T-helper 1 cell (primary cell): ENCODE measurements at regions not wholly inside any gene's neighbourhood (a gene's known extent, or its start where the extent isn't known, plus 50 kb on each side); places are given as distances from the start of the nearest gene placed in this dataset.
"Not testable (repeated sequence)": the region's sequence is repeated elsewhere in the genome, so short reads cannot be mapped to it uniquely, and the experiment has no call there.

Source experiments
- DNase-seq, 5 donors: peaks; one replicate each; pipeline ENCODE4 v3.0.0-alpha.2; 2012 to 2020

DNA sequence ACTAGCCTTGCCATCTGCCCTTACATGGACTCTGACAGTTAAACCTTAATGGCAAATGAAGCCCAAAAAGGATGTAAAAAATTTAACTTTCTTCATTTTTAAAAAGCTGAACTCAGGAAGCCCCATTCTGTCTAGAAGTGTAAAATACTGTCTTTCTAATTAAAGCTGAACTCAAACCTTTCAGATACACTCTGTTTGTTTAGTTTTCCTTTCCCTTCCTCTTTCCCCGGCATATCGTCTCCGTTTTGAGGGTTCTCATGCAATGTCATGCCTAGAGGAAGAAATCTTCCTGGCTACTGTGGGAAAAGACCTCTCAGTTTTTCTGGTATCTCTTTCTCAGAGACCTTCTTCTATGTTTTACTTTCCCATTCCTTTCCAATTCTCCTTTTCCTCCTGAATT, 841.5 kb downstream of the DTWD2 start:
- DNase-seq: no peak

DNA sequence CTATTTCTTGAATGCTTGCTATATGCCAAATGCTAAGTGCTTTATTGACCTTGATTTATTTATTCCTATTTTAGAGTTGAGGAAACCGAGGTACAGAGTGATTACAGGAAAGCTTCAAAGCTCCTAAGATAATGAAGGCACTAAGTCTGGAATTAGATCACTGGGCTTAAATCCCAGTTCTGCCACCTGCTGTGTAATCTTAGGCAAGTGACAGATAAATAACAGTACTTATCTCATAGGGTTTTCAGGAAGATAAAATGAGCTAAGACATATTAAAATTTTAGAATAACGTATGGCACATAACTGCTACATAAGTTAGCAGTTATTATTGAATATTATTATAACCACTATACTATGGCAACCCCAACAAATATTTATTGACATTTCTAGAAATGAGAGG, 843.8 kb downstream of the DTWD2 start:
- no peak for DNase-seq

DNA sequence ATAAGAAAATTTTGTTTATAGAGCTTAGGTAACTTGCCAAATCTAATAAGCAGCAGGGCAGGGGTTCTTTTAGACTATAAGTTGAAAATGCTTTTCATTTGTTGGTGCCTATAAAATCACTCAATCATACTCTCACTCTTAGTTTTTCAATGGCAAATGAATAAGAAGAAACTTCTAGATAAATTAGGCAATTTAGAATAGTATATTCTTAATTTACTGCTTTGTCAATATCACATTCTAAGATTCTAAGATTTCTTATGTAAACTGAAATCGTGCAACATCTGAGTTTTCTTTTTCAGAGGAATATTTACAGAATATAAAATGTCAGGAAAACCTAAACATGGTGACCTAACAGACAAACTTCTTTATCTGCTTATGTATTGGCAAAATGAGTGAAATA, 849.0 kb downstream of the DTWD2 start:
- no peak for DNase-seq

DNA sequence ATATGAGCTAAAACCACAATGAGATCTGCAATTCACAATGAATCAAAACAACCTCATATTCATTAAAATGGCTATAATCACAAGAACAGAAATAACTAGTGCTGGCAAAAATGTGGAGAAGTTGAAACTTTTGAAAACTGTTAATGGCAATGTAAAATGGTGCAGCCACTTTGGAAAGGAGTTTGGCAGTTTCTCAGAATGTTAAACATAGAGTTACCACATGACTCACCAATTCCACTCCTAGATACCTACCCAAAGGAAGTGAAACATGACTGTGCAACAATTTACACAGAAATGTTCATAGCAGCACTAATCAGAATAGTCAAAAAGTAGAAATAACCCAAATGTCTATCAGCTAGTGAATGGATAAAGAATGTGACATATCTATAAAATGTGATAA, 862.2 kb downstream of the DTWD2 start:
- no peak for DNase-seq

DNA sequence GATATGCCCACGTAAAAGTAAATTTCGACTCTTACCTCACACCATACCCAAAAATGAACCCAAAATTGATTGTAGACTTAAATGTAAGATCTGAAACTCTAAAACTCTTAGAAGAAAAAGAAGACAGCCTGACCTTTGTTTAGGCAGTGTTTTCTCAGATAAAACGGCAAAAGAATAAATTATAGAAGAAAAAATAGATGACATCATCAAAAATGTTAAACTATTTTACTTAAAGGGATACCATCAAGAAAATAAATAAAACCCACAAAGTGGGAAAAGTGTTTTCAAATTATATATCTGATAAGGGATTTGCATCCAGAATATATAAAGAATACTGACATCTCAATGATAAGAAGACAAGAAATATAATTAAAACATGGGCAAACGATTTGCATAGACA, 862.7 kb downstream of the DTWD2 start:
- DNase-seq: no peak

DNA sequence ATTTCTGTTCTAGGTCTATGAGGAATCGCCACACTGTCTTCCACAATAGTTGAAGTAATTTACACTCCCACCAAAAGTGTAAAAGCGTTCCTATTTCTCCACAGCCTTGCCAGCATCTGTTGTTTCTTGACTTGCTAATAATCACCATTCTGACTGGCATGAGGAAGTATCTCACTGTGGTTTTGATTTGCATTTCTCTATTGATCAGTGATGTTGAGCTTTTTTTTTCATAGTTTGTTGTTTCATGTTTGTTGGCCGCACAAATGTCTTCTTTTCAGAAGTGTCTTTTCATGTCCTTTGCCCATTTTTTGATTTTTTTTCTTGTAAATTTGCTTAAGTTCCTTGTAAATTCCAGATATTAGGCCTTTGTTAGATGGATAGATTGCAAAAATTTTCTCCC, 867.1 kb downstream of the DTWD2 start:
- no peak for DNase-seq

DNA sequence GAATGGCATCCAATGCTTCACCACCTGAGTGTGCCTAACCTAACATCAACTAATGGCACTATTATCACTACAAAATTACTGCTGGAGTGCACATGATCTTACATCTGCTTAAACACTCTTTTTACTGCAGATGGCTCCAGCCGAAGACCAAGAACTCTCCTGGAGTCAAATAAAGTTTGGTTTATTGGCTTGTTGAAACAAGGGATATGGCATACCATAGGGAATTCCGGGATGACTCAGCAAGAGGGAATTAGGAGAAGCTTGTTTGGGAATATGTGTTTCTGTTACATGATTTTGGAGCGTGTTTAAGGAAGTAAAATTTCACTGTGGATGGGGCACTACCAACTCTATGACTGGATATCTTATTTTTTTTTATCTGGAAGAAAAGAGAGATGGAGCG, 872.6 kb downstream of the DTWD2 start:
- DNase-seq: no peak

DNA sequence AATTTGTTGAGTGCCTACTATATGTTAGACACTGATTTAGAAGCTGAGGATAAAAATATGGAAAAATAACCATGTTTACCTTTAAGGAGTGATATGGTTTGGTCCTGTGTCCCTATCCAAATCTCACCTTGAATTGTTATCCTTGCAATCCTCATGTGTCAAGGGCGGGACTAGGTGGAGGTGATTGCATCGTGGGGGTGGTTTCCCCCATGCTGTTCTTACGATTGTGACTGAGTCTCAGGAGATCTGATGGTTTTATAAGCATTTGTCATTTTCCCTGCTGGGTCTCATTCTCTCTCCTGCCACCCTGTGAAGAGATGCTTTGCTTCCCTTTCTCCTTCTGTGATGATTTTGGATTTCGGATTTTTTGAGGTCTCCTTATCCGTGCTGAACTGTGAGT, 876.4 kb downstream of the DTWD2 start:
- DNase-seq: no peak

DNA sequence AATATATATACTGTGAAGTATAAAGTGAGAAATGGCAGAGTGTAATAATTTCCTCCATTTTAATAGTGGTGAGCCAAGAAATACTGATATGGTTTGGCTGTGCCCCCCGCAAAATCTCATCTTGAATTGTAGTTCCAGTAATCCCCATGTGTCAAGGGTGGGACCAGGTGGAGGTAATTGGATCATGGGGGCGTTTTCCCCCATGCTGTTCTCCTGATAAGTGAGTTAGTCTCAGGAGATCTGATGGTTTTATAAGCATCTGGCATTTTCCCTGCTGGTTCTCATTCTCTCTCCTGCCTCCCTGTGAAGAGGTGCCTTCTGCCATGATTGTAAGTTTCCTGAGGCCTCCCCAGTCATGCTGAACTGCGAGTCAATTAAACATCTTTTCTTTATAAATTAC, 881.1 kb downstream of the DTWD2 start:
- not testable (repeated sequence) for DNase-seq

DNA sequence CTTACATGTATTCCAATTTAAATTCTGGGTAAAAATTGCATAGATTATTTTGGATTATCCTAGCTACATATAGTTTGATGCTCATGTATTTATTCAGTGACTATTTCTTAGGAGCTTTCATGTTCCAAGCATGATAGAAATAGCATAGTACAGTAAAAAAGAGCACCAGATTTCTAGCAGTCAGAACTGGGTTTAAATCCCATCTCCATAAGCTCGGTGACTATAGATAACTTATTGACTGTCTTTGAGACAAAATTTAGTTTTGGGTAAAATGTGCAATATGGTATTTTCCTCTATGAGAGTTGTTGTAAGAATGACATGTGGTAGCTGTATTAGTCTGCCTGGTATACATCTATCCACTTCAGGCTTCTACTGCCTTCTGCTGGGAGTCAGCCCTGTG, 889.6 kb downstream of the DTWD2 start:
- no peak for DNase-seq

DNA sequence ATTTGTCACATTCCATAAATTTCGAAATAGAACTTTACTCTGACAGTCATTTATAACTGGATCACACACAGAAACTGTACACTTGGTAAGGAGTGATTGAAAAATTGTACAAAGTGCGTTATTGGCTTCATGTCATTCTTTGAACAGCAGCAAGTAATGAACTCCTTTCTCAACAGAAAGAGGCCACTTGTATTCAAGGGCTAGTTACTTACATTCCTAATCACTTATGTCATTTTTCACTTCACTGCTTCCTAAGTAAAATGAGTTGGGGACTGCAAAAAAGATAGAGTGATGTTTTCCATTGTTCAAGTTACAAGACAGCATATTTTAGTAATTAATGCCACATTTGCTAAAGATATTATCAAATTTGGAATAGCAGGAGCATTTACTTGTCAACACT, 893.2 kb downstream of the DTWD2 start:
- DNase-seq: no peak

DNA sequence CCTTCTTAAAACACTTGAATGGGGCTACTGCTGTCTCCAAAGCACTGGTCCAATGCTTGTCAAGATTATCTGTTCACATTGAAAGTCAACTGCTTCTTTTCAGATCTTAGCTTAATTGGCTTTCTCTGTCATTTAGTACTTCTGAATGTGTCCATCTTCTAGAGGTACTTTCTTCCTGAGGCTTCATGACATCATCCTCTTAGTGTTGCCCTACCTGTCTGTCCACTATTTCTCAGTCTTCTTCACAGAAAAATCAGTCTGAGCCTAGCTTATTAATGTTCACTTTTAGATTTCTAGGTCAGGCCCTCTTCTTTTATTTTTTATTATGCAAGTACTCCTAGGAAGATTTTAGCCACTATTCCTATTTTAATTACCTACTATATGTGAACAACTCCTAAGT, 899.9 kb downstream of the DTWD2 start:
- no peak for DNase-seq

DNA sequence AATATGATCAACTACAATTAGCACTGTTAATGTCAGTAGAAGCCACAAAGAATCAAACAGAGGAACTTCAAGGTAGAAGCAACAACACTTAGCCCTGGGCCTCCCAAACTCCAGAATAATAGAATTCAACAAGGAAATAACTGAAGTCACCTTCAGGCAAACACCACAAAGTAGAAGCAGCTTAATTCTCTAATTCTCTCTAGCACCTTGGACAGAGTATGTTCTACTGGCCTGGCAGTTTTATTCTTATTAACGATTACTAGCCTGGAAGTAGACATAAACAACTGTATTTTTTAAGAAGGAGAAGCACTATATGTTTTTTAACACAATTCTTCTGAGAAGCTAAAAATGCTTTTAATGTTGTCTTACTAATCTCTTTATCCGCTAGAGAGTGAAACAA, 911.9 kb downstream of the DTWD2 start:
- DNase-seq: no peak

DNA sequence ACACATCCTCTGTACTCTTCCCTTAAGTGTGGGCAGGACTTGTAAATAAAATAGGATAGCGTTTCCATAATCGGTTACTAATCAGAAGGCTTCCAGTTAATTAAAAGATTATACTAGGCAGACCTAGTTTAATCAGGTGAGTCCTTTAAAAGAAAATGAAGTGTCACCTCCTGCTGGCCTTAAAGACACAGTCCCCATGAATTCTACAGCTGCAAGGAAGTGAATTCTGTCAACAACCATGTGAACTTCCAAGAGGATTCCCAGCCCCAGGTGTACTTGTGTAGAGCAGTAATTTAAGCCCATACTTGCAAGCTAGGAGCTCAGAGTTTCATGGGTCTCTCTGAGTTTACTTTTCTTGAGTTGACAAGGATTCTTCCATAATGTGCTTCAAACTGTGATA, 918.3 kb downstream of the DTWD2 start:
- no peak for DNase-seq

DNA sequence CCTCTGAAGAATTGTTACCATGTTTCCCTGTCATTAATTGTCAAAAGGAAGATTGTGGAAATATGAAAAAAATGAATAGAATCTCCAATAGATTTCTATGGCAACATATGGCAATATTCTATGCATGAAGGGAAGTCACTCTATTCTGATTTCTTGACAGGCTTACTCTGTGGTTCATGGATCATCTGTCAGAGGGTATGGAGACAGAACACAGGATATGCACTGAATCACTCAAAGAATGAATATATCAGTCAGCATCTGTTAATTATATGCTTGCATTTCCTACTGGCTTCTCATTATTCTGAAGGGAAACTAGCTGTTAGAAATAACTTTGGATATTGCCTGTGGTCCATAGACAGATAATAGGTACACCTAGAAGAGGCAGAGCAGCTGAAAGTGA, 918.9 kb downstream of the DTWD2 start:
- no peak for DNase-seq

DNA sequence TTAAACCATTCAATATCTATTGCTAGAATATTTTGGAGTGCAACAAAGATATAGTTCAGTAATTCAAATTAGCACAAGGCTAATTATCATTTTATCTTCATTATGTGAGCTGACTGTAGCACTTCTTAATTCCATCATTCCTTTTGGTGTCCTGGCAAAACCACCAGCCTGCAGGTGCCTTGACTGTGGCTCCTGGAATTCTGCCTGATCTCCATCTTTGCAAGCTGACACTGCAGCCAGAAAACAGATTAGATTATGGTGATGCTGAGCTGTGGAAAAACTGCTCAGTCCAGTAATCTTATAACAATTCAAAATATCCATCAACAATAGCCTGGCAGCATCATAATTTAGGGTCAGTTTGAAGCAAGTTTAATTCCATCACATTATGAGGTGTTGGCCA, 919.5 kb downstream of the DTWD2 start:
- DNase-seq: no peak

DNA sequence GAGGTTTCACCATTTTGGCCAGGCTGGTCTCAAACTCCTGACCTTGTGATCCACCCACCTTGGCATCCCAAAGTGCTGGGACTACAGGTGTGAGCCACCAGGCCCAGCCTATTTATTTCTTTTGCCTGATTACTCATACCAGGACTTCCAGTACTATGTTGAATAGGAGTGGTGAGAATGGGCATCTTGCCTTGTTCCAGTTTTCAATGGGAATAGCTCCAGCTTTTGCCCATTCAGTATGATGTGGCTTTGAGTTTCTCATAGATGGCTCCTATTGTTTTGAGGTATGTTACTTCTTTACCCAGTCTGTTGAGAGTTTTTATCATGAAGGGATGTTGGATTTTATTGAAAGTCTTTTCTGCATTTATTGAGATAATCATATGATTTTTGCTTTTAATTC, 924.5 kb downstream of the DTWD2 start:
- not testable (repeated sequence) for DNase-seq

DNA sequence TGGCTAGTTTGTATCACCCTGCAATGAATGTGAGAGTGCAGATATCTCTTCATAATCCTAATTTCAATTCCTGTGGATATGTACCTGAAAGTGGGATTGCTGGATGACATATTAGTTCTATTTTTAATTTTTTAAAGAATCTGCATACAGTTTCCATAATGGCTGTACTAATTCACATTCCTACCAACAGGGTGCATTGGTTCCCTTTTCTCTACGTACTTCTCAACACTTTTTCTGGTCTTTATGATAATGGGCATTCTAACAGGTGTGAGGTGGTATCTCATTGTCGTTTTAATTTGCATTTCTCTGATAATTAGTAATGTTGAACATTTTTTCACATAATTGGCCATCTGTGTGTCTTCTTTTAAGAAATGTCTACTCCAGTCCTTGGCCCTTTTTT, 927.5 kb downstream of the DTWD2 start:
- no peak for DNase-seq

DNA sequence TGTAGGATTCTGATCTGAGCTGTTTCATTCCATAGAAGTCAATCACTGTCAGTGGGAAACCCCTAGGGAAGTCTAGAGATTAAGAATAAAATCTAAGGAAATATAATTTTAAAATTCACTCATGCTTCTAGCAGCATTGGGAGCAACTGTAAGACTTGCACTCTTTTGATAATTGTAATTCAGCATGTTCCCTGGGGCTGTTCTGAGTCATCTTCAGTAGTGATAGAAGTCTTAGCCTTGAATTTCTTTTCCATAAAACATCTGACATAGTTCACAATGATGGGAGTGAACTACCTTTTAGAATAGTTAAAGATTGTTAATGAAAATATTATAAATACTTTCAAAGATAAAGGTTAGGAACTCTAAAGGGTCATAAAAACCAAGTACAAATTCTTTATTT, 935.8 kb downstream of the DTWD2 start:
- no peak for DNase-seq

DNA sequence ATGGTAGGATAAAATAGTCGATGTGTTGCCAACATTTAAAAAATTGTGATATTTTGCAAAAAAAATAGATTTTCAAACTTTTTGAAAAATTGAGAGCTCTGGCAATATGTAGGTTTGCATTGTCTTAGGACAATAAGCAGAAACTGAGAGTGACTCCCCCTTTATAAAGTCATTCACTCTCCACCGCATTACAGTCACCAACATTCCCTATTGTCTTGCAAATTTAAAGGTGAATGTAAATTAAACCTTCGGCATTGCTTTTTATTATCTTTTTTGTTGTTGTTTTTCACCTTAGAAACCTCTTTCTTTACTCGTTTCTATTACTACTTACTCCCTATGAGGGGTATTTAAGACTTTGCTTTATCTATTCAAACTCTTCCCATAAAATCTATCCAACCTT, 944.2 kb downstream of the DTWD2 start:
- DNase-seq: no peak

DNA sequence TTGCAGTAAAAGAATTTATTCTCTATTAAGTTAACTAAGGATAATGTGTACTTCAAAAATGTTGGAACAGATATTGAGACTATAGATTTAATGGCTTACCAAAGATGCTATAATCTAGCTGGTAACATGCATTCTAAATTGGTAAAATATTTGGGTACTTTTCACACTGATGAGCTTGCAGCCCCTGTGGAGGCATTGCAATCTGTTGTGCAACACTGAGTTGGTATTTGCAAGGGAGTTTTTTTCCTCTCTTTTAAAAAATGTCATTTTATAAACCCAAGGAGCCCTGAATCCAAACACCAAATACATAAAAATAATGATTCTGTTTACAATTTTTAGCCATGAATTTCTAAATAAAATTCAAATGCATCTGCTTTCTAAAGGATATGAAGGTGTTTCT, 944.8 kb downstream of the DTWD2 start:
- DNase-seq: no peak

DNA sequence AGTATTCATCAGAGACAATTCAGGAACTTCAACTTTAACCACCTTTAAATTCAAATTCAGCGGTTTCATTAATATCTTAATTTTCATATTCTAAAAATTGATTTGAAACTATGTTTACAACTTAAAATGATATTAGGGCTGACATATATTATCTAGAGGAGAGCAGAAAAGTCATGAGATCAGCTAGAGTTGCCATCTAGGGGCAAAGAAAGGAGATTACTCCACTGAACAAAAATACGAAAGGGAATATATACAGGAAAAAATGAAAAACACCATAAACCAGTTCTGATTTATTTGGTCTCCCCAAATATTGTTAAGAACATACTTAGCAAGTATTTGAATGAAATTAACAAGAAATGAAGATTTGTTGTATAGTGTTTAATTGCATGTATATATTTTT, 946.3 kb downstream of the DTWD2 start:
- no peak for DNase-seq

DNA sequence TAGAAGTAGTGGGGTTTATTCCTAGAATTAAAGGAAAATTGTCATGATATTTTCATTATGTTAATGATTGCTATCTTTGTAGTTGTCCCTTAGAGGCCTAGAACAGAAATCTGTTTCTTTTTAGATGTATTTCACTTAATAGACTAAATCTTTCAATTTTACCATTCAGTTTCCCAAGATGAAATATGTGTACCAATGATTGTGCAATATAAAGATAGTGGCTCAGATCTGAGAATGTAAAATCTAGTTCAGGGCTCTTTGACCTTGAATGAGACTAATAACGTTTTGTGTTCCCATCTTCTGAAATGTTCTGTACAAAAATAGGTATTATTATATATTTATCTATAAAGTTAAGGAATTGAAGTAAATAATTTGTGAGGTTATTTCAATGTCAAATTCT, 947.9 kb downstream of the DTWD2 start:
- no peak for DNase-seq

DNA sequence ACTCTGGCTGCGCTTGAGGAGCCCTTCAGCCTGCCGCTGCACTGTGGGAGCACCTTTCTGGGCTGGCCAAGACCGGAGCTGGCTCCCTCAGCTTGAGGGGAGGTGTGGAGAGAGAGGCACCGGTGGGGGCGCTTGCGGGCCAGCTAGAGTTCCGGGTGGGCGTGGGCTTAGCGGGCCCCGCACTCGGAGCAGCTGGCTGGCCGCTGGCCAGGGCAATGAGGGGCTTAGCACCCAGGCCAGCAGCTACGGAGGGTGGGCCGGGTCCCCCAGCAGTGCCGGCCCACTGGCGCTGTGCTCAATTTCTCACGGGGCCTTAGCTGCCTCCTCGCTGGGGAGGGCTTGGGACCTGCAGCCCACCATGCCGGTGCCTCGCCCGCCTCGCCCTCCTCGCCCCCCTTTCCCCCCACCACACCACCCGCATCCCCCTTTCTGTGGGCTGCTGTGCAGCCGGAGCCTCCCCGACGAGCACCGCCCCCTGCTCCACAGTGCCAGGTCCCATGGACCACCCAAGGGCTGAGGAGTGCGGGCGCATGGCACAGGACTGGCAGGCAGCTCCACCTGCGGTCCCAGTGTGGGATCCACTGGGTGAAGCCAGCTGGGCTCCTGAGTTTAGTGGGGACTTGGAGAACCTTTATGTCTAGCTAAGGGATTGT, 954.5 kb downstream of the DTWD2 start:
- peak in 1 of 5 donors; percentile 11 for DNase-seq

DNA sequence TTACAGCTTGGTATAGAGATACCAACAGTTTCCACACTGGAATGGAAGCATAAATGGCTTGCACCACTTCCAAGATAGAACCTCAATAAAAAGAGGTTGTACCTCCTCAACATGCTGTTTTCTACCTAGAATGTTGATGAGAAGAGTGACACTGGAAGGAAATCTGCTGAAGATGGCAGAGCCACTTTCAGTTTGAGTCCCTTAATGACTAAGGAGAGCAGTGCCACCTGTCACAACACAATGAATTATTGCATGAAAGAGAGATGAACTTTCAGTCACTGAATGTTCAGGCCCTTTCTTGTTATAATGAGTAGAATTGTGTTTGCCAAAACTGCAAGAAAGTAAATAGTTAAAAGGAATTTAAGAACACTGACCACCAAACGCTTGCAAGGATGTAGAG, 958.5 kb downstream of the DTWD2 start:
- no peak for DNase-seq

DNA sequence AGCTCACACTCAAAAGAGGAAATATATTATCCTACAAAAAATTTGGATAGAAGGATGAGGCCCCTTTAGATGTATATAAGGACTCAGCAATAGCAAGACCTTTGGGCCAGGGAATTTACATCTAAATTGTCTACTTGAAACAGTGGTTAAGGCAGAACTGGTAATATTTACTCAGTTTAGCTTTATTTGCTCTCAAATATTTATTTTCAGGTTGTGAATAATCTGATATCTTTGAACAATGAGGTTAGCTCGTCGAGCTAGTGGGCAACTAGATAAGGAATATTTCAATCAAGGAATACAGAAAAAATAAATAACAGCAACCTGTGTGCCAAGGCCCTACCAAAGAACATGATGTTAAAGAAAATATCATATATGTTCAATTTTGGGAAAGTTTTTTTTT, 966.3 kb downstream of the DTWD2 start:
- DNase-seq: no peak
